A673 (cell line): ENCODE measurements at regions not wholly inside any gene's neighbourhood (a gene's known extent, or its start where the extent isn't known, plus 50 kb on each side); places are given as distances from the start of the nearest gene placed in this dataset.

Experiments used
- CTCF ChIP-seq: fragments of 300-800, 200-600 bp; sonication (generic); conservative IDR thresholded peaks from 2 replicates; pipeline ENCODE4 v1.5.1; 2017; ENCODE audit warnings: low read depth, mild to moderate bottlenecking, antibody characterized with exemption, low read length, moderate library complexity, mixed read lengths
- EZH2 ChIP-seq: fragments of 200-600 bp; sonication (generic); IDR thresholded peaks from 2 replicates; pipeline ENCODE4 v1.6.1; 2017; ENCODE audit warnings: borderline replicate concordance, low read depth, mild to moderate bottlenecking, mixed read lengths, antibody characterized with exemption, low read length; ENCODE audit not compliant: poor library complexity, severe bottlenecking

DNA sequence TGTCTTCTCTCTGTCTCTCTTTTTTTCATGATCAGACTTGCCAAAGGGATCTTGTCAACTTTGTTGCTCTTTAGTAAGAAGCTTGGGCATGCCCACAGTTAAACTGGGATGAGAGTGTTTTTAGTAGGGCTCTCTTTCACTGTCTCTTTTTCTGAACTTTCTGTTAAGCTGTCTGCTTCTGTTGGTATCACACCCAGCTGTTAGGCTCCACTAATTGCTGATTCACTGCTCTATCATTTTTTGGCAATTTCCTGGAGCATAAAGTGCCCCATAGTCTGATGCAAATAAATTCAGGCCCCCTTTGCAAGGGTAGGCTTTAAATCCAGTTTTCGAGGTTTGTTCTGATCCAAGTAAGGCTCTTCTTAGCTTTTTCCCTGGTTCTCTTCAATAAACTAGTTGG, 360.4 kb upstream of the ADAMTS9 start:
- TF ChIP-seq CTCF (no peak), EZH2 (no peak)
